Activated naive CD4-positive, alpha-beta T cell treated with Interleukin-2 at 50 U/mL for 16 hours (primary cell): ENCODE measurements at regions not wholly inside any gene's neighbourhood (a gene's known extent, or its start where the extent isn't known, plus 50 kb on each side); places are given as distances from the start of the nearest gene placed in this dataset.

ENCODE experiments used
- DNase-seq: peaks from one replicate; pipeline ENCODE4 v3.0.0-alpha.2; 2020

- no peak for DNase-seq
Measured at GRCh38 chr20:43863821-43864544, 50.7 kb upstream of the TOX2 start.

DNA sequence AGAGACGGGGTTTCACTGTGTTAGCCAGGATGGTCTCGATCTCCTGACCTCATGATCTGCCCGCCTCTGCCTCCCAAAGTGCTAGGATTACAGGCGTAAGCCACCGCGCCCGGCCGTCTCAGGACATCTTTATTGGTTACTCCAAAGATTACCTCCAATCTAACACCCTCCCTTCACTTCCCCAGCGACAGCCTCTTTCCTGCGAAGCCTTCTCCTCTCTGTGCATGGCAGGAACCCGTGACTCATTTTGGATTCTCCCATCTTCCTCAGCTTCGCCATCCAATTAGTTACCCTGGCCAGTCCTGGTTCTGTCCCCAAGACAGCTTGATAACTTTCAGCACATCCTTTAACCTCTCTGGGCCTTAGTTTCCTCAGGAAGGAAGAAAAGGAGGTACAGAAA, 51.3 kb upstream of the TOX2 start:
- no peak for DNase-seq

- no peak for DNase-seq
Measured at GRCh38 chr20:43862438-43862837, 52.2 kb upstream of the TOX2 start.

GRCh38 chr20:43859994-43860393, 54.7 kb upstream of the TOX2 start:
- DNase-seq = no peak

- DNase-seq = no peak
Measured at GRCh38 chr20:43857932-43858331, 56.7 kb upstream of the TOX2 start.

DNA sequence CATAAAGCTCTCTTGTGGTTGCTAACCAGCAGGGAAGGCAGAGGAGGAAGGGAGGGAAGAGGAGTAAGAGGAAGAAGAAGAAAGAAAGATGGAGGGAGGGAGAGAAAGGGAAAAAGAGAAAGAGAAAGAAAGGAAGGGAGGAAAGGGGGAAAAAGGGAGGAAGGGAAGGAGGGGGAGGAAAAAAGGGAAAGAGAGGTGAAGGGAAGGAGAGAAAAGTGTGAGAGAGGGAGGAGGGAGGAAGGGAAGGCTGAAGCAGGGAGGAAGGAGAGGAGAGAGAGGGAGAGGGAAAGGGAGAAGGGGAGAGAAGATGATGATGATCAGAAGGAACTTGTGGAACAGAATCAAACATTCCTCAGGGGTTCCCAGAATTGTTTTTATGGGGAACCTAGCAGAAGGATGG, 57.5 kb upstream of the TOX2 start:
- DNase-seq = no peak

DNA sequence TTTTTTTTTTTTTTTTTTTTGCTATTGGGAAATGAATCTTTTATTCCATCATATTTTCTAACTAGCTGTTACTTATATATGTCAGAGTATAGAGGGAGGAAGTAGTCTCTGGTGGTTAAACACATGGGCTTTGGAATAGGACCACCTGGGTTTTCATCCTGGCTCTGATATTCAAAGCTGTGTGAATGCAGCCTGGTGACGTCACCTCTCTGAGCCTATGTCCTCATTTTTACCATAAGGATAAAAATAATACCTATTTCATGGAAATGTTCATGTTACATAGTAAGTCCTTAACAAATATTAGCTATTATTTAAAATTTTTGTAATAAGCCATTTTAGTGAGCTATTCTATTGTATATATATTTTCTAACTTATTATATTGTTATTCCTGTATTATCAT, 58.8 kb upstream of the TOX2 start:
- DNase-seq = no peak

DNA sequence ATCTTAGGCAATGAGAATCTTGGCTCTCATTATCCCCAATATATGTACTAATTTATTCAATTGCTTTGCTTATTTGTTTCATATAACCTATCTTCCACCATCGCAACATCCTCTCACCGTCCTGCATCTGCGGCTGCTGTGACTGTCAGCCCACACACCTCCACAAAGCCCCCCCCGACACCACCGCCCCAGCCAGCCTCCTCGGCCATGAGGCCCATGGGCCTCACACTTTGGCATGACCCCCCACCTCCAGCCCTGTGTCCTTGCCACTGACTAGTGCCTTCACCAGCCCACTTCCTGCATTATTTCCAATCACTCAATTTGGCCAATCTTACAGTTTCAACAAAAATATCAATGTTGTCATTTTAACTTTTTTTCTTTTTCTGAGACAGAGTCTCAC, 60.7 kb upstream of the TOX2 start:
- no peak for DNase-seq

GRCh38 chr20:43853174-43853803, 61.4 kb upstream of the TOX2 start:
- no peak for DNase-seq

- no peak for DNase-seq
Measured at GRCh38 chr20:43849496-43850186, 65.0 kb upstream of the TOX2 start.

GRCh38 chr20:43846516-43846905, 68.1 kb upstream of the TOX2 start:
- DNase-seq = no peak

- no peak for DNase-seq
Measured at GRCh38 chr20:43844778-43845614, 69.7 kb upstream of the TOX2 start.

DNA sequence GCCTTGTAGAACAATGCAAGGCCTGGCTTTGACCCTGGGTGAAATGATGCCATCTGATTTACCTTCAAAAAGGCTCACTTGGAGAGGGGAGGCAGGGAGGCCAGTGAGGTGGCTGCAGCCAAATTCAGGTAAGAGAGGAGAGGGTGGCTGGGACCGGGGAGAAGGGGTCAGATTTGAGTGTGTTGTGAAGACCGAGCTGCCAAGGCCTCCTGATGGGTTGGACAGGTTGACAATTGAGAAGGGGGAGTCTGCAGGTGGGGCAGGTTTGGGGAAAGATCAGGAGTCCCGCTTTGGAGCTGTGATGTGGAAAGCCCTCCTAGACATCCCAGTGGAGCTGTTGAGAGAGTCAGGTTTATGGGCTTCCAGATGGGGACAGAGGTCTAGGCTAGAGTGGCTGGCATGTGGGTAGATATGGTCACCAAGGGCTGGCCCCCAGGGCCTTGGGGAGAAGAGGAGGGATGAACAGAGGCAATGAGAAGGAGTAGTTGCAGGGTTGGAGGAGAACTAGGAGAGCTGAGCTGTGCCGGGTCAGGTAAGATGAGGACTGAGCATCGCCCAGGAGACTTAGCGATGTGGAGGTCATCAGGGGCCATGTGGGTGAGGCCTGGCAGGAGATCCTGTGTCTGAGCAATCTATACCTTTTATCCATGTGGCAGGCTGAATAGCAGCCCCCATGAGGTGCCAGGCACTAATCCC, 70.5 kb upstream of the TOX2 start:
- no peak for DNase-seq

DNA sequence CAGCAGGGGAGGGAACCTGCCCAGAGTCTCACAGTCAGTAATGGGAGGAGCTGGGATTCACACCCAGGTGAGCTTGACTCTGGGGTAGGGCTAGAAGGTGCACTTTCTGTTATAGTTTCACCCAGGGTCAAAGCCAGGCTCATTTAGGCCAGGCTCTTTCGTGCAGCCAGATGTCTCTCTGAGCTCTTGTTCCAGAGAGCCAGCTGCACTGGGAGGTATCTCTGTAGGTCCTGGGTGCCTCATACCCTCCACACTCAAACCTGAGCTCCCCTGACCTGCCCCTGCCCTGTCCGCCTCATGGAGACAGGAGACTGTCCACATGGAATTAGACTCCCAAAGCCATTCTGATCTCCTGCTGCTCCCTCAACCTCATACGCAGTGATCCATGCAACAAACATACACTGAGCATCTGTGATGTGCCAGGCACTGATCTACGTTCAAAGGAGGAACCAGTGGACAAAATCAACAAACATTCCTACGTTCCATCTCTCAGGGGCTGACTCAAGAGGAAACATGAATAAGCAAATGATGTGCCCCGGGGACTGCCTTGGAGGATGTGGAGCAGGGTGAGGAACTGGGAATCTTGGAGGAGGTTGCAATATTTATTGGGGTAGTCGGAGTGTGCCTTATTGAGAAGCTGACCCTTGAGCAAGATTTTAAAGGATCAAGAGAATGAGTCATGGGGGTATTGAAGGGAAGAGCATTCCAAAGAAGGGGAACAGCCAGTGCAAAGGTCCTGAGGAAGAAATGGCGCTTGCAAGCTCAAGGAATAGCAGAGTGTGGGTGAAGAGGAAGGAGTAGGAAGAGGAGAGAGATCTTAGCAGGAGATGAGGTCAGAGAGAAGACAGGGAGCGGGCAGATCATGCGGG, 71.3 kb upstream of the TOX2 start:
- no peak for DNase-seq

- DNase-seq = no peak
Measured at GRCh38 chr20:43842126-43843020, 72.3 kb upstream of the TOX2 start.

- peak; percentile 19 for DNase-seq
Measured at GRCh38 chr20:43840382-43841070, 74.1 kb upstream of the TOX2 start.

- no peak for DNase-seq
Measured at GRCh38 chr20:43839793-43840199, 74.9 kb upstream of the TOX2 start.

- peak; percentile 29 for DNase-seq
Measured at GRCh38 chr20:43838703-43839060, 76.0 kb upstream of the TOX2 start.

GRCh38 chr20:43837856-43838702, 76.6 kb upstream of the TOX2 start:
- DNase-seq = no peak
